HL-60 (cell line): ENCODE measurements at regions not wholly inside any gene's neighbourhood (a gene's known extent, or its start where the extent isn't known, plus 50 kb on each side); places are given as distances from the start of the nearest gene placed in this dataset.
"Not testable (repeated sequence)": the region's sequence is repeated elsewhere in the genome, so short reads cannot be mapped to it uniquely, and the experiment has no call there.

Experiments used
- GABPA ChIP-seq: IDR thresholded peaks from 2 replicates; pipeline ENCODE4 v1.6.1; 2012; ENCODE audit warnings: low read depth
- POLR2AphosphoS5 ChIP-seq: IDR thresholded peaks from 2 replicates; pipeline ENCODE4 v1.6.1; 2012; ENCODE audit warnings: low read depth
- SPI1 ChIP-seq: IDR thresholded peaks from 2 replicates; pipeline ENCODE4 v1.6.1; 2012; ENCODE audit warnings: low read depth, mild to moderate bottlenecking, borderline replicate concordance
- TF ChIP-seq, protein P1 (sequence below): IDR thresholded peaks from one replicate; pipeline ENCODE4 v1.5.1; 2011; ENCODE audit warnings: low read length, control low read depth, inconsistent platforms; ENCODE audit not compliant: insufficient read depth

- not testable (repeated sequence) for TF ChIP-seq POLR2AphosphoS5, GABPA, SPI1
- TF ChIP-seq, protein P1, sequence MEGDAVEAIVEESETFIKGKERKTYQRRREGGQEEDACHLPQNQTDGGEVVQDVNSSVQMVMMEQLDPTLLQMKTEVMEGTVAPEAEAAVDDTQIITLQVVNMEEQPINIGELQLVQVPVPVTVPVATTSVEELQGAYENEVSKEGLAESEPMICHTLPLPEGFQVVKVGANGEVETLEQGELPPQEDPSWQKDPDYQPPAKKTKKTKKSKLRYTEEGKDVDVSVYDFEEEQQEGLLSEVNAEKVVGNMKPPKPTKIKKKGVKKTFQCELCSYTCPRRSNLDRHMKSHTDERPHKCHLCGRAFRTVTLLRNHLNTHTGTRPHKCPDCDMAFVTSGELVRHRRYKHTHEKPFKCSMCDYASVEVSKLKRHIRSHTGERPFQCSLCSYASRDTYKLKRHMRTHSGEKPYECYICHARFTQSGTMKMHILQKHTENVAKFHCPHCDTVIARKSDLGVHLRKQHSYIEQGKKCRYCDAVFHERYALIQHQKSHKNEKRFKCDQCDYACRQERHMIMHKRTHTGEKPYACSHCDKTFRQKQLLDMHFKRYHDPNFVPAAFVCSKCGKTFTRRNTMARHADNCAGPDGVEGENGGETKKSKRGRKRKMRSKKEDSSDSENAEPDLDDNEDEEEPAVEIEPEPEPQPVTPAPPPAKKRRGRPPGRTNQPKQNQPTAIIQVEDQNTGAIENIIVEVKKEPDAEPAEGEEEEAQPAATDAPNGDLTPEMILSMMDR: not testable (repeated sequence)
These were observed 83.3 kb upstream of the TANC1 start for GRCh38 chr2:158885018-158885678.
